NCI-H524 (cell line): ENCODE measurements at regions not wholly inside any gene's neighbourhood (a gene's known extent, or its start where the extent isn't known, plus 50 kb on each side); places are given as distances from the start of the nearest gene placed in this dataset.

Experiments used
- DNase-seq, 2 experiments: peaks; one replicate each; lab custom pipeline; 2025; lab: John Stamatoyannopoulos, UW

DNA sequence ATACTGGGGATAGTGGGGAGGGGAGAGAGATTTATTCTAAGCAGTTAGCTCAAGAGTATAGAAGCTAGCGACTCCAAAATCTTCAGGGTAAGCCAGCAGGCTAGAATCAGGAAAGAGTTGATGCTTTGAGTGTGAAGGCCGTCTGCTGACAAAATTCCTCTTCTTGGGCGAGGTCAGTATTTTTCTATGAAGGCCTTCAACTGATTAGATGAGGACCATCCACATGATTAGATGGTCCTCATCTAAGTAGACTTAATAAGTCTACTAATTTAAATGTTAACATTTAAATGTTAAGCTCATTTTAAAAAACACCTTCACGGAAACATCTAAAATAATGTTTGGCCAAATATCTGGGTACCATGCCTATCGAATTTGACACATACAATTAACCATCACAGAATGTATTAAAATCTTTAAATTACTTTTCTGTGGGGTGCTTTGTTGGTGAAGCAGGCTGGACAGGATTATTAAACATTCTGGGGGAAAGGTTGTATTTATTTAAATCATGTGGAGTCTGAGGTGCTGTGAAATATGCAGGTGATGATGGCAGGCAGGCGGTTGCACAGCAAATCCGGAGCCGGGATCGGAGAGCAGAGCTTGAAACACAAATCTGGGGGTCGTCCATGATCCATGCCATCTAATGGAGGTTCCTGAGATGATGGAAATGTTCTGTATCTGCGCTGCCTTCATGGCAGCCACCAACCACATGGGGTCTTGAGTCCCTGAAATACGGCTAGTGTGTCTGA is 49.8 kb upstream of the ADORA2B start:
- no peak for DNase-seq
